Amniotic epithelial cell (primary cell): ENCODE measurements at regions not wholly inside any gene's neighbourhood (a gene's known extent, or its start where the extent isn't known, plus 50 kb on each side); places are given as distances from the start of the nearest gene placed in this dataset.

Source experiments
- DNase-seq: peaks from one replicate; pipeline ENCODE4 v3.0.0-alpha.2; 2010; ENCODE audit warnings: low read depth

GRCh38 chrX:5829469-5829868, 399.2 kb downstream of the NLGN4X start:
- DNase-seq, result no peak

GRCh38 chrX:5829060-5829459, 399.6 kb downstream of the NLGN4X start:
- no peak for DNase-seq

- DNase-seq, result no peak
These were observed 404.8 kb downstream of the NLGN4X start for GRCh38 chrX:5823903-5824302.

- no peak for DNase-seq
These were observed 418.0 kb downstream of the NLGN4X start for GRCh38 chrX:5810636-5811035.

GRCh38 chrX:5807181-5807580, 421.5 kb downstream of the NLGN4X start:
- DNase-seq, result no peak

GRCh38 chrX:5802391-5802790, 426.3 kb downstream of the NLGN4X start:
- no peak for DNase-seq

- DNase-seq, result no peak
These were observed 436.9 kb downstream of the NLGN4X start for GRCh38 chrX:5791721-5792120.

- DNase-seq, result no peak
These were observed 439.8 kb downstream of the NLGN4X start for GRCh38 chrX:5788910-5789309.

GRCh38 chrX:5780821-5781220, 447.8 kb downstream of the NLGN4X start:
- no peak for DNase-seq

- no peak for DNase-seq
These were observed 452.7 kb downstream of the NLGN4X start for GRCh38 chrX:5775846-5776430.

- DNase-seq, result no peak
These were observed 454.2 kb downstream of the NLGN4X start for GRCh38 chrX:5774446-5774845.

GRCh38 chrX:5771441-5771840, 457.2 kb downstream of the NLGN4X start:
- DNase-seq, result no peak

- no peak for DNase-seq
These were observed 472.1 kb downstream of the NLGN4X start for GRCh38 chrX:5756616-5757015.

GRCh38 chrX:5753291-5753690, 475.4 kb downstream of the NLGN4X start:
- no peak for DNase-seq

- no peak for DNase-seq
These were observed 475.8 kb downstream of the NLGN4X start for GRCh38 chrX:5752831-5753230.

- no peak for DNase-seq
These were observed 480.0 kb downstream of the NLGN4X start for GRCh38 chrX:5748586-5749150.

GRCh38 chrX:5746231-5746630, 482.4 kb downstream of the NLGN4X start:
- DNase-seq, result no peak

GRCh38 chrX:5733501-5733900, 495.2 kb downstream of the NLGN4X start:
- no peak for DNase-seq

- no peak for DNase-seq
These were observed 498.1 kb downstream of the NLGN4X start for GRCh38 chrX:5730556-5730955.

- DNase-seq, result no peak
These were observed 502.4 kb downstream of the NLGN4X start for GRCh38 chrX:5726224-5726623.

- no peak for DNase-seq
These were observed 504.5 kb downstream of the NLGN4X start for GRCh38 chrX:5724123-5724522.

GRCh38 chrX:5718651-5719050, 510.0 kb downstream of the NLGN4X start:
- no peak for DNase-seq

GRCh38 chrX:5716666-5717065, 512.0 kb downstream of the NLGN4X start:
- DNase-seq, result no peak

GRCh38 chrX:5708251-5708650, 520.4 kb downstream of the NLGN4X start:
- no peak for DNase-seq
